Transverse colon (tissue), 4 donors: ENCODE measurements at regions not wholly inside any gene's neighbourhood (a gene's known extent, or its start where the extent isn't known, plus 50 kb on each side); places are given as distances from the start of the nearest gene placed in this dataset.

ENCODE experiments used
- DNase-seq: peaks from one replicate; pipeline ENCODE4 v3.0.0-alpha.2; 2019
- H3K27ac ChIP-seq, 4 donors: fragments of 200-600 bp; sonication (generic); 2 replicates each; pipeline ENCODE4 v1.5.1; 2016 to 2018; ENCODE audit warnings: inconsistent platforms in 4 of 4
- H3K27me3 ChIP-seq: fragments of 200-600 bp; sonication (generic); 2 replicates; pipeline ENCODE4 v1.5.1; 2017; ENCODE audit warnings: inconsistent platforms
- H3K36me3 ChIP-seq, 4 donors: fragments of 200-600 bp; sonication (generic); 2 replicates each; pipeline ENCODE4 v1.5.1; 2017 to 2019; ENCODE audit warnings: inconsistent platforms in 4 of 4
- H3K4me1 ChIP-seq, 4 donors: fragments of 200-600 bp; sonication (generic); 2 replicates each; pipeline ENCODE4 v1.5.1; 2017 to 2020; ENCODE audit warnings: inconsistent platforms in 4 of 4
- H3K4me3 ChIP-seq, 4 donors: fragments of 200-600 bp; sonication (generic); 1 replicate in 1 of 4; 2 replicates in 3 of 4; pipeline versions ENCODE4 v1.5.1 to v1.6.1; 2017 to 2019; ENCODE audit warnings: inconsistent platforms in 4 of 4
- H3K9me3 ChIP-seq, 2 donors: fragments of 200-600 bp; sonication (generic); 2 replicates each; pipeline ENCODE4 v1.5.1; 2017 to 2019; ENCODE audit warnings: inconsistent platforms in 2 of 2
- EP300 ChIP-seq: sonication (generic); formaldehyde crosslinking; IDR thresholded peaks from one replicate; pipeline ENCODE4 v1.6.1; 2017; ENCODE audit warnings: antibody characterized with exemption, low read depth
- POLR2A ChIP-seq: fragments of 450-650 bp; IDR thresholded peaks from one replicate; pipeline ENCODE4 v1.6.1; 2016; ENCODE audit warnings: antibody characterized with exemption, mild to moderate bottlenecking, moderate library complexity
- POLR2AphosphoS5 ChIP-seq, 3 donors: sonication (generic); formaldehyde crosslinking; IDR thresholded peaks; one replicate each; pipeline ENCODE4 v1.6.1; 2016; ENCODE audit warnings: antibody characterized with exemption in 3 of 3
- WGBS, 2 donors: methylation state at CpG; one replicate each; pipeline ENCODE4 v1.1.5; 2018; ENCODE audit warnings: low coverage in 1 of 2; 5-methylcytosine and 5-hydroxymethylcytosine counted together
- in situ Hi-C, 4 donors: fragments of 200-750 bp; cut with MboI; loops; one replicate each; pipeline versions ENCODE4 v1.15.0 to v1.15.1; 2017; ENCODE audit warnings: low sequenced_read_pairs in 3 of 4, low pct_ligation_motif_present in 1 of 4, low pct_unique_long_range_greater_than_20kb in 1 of 4
- intact Hi-C: fragments of 100-400 bp; cut with DNase I; formaldehyde crosslinking; loops from one replicate; pipeline ENCODE4 v1.15.1; 2023; ENCODE audit warnings: low total_unique reads
- TF ChIP-seq, protein P1 (sequence below), 5 experiments: fragments of 200-600 bp in 3 of 5; fragments of 450-650 bp in 2 of 5; sonication (generic) in 3 of 5; IDR thresholded peaks; 1 replicate in 2 of 5; 2 replicates in 3 of 5; pipeline ENCODE4 v1.5.1; 2016 to 2017; ENCODE audit warnings: antibody characterized with exemption in 5 of 5, inconsistent platforms in 3 of 5, mild to moderate bottlenecking in 2 of 5, moderate library complexity in 1 of 5

DNA sequence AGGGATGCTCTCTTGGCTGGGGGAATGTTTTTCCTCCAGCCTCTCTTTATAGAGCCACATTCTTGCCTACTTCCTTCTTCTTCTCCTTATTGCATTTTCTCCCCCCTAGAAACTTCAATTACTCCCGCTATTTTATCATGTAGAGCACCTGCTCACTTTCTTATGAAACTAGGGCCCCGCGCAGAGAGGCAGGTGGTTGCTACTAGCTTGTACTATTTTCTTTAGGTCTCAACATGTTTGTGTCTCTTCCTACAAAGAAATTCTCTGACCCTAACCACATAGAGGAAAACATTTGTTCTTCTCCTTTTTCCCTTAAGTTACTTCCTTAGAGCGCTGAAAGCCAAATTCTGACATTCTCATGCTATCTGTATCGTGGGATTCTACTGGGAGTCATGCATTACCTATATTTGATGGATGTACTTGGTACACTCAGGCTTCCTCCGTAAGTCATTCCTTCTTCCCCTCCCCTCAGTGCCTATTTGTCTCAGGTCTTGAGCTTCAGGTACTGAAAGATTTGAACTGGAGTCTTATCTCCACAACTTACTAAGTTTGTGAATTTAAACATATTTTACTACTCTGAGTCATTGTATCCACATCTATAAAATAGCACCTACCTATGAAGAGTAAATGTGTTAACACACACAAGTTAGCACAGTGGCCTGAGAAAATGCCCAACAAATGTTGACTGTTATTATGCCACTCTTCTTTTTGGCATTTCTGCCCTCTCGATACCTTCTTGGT lies 159.1 kb upstream of the LEF1 start:
- Histone ChIP-seq H3K4me1 (peaks cover 0 to 10% (median 0%) of the 10 kb centered on the region in 4 donors), H3K9me3 (no peaks in the 10 kb centered on the region), H3K27me3 (no peaks in the 10 kb centered on the region), H3K27ac (no peak overlapping the region), H3K4me3 (no peak overlapping the region), H3K36me3 (no peaks in the 10 kb centered on the region)
- TF ChIP-seq EP300 (no peak), POLR2AphosphoS5 (IDR thresholded peaks at IDR 0.05) (no peak)
- TF ChIP-seq, protein P1, sequence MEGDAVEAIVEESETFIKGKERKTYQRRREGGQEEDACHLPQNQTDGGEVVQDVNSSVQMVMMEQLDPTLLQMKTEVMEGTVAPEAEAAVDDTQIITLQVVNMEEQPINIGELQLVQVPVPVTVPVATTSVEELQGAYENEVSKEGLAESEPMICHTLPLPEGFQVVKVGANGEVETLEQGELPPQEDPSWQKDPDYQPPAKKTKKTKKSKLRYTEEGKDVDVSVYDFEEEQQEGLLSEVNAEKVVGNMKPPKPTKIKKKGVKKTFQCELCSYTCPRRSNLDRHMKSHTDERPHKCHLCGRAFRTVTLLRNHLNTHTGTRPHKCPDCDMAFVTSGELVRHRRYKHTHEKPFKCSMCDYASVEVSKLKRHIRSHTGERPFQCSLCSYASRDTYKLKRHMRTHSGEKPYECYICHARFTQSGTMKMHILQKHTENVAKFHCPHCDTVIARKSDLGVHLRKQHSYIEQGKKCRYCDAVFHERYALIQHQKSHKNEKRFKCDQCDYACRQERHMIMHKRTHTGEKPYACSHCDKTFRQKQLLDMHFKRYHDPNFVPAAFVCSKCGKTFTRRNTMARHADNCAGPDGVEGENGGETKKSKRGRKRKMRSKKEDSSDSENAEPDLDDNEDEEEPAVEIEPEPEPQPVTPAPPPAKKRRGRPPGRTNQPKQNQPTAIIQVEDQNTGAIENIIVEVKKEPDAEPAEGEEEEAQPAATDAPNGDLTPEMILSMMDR (IDR thresholded peaks at IDR 0.05), result no peak
- intact Hi-C loops (no loop called here), in situ Hi-C loops (no loop called here)
- WGBS, 2 donors, result 46 to 56% methylated on average over 5 to 7 of the region's 7 CpGs
- DNase-seq, result no peak

- Histone ChIP-seq H3K4me3 (no peak overlapping the region), H3K27ac (no peak overlapping the region), H3K9me3 (peaks cover 0 to 3% of the 10 kb centered on the region in 2 donors), H3K27me3 (no peaks in the 10 kb centered on the region), H3K36me3 (no peaks in the 10 kb centered on the region), H3K4me1 (peaks cover 0 to 6% (median 0%) of the 10 kb centered on the region in 4 donors)
- TF ChIP-seq EP300 (no peak), POLR2A (no peak), POLR2AphosphoS5 (IDR thresholded peaks at IDR 0.05) (no peak)
- TF ChIP-seq, protein P1 (IDR thresholded peaks at IDR 0.05), result no peak
- in situ Hi-C loops (no loop called here), intact Hi-C loops (no loop called here)
- no peak for DNase-seq
- 92 to 100% methylated on average over 1 of the region's 1 CpG for WGBS, 2 donors
Observed at GRCh38 chr4:108325561-108325960, 156.8 kb upstream of the LEF1 start.

DNA sequence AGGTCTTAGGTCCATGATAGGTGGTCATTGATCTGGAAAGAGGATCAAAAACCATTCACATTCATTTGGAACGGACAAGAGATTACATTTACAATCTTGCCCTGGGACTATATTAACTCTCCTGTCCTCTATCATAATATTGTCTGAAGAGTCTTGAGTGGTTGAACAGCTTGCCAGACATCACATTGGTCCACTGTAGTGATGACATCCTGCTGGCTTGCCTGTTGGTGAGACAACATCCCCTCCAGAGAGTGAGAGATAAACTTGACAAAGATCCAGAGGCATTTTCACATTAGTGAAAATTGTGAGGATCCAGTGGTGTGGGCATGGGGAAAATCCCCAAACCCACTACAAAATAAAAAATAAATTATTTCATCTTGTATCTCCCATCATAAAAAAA lies 155.7 kb upstream of the LEF1 start:
- H3K9me3 ChIP-seq, result peaks cover 0 to 3% of the 10 kb centered on the region in 2 donors
- H3K4me1 ChIP-seq, result peaks cover 0 to 6% (median 0%) of the 10 kb centered on the region in 4 donors
- 94% methylated on average over 1 of the region's 1 CpG; no CpG with 5 or more reads in 1 of the 2 donors for WGBS, 2 donors
- intact Hi-C loops, result no loop called here
- no peak overlapping the region for H3K27ac ChIP-seq
- no peaks in the 10 kb centered on the region for H3K27me3 ChIP-seq
- no peaks in the 10 kb centered on the region for H3K36me3 ChIP-seq
- no peak overlapping the region for H3K4me3 ChIP-seq
- in situ Hi-C loops, result no loop called here
- DNase-seq, result no peak
- TF ChIP-seq POLR2A (no peak), POLR2AphosphoS5 (IDR thresholded peaks at IDR 0.05) (no peak), EP300 (no peak)
- TF ChIP-seq, protein P1 (IDR thresholded peaks at IDR 0.05), result no peak

- no peak overlapping the region for H3K27ac ChIP-seq
- TF ChIP-seq POLR2AphosphoS5 (IDR thresholded peaks at IDR 0.05) (no peak), EP300 (no peak), POLR2A (no peak)
- TF ChIP-seq, protein P1 (IDR thresholded peaks at IDR 0.05), result no peak
- WGBS, 2 donors, result 71 to 80% methylated on average over 4 of the region's 4 CpGs
- intact Hi-C loops, result no loop called here
- H3K36me3 ChIP-seq, result no peaks in the 10 kb centered on the region
- peaks cover 0 to 3% of the 10 kb centered on the region in 2 donors for H3K9me3 ChIP-seq
- DNase-seq, result no peak
- no peaks in the 10 kb centered on the region for H3K27me3 ChIP-seq
- in situ Hi-C loops, result no loop called here
- peaks cover 0 to 2% (median 0%) of the 10 kb centered on the region in 4 donors for H3K4me1 ChIP-seq
- no peak overlapping the region for H3K4me3 ChIP-seq
Observed at GRCh38 chr4:108322497-108322896, 153.8 kb upstream of the LEF1 start.
